HPDE6-E6E7 (cell line): ENCODE measurements at regions not wholly inside any gene's neighbourhood (a gene's known extent, or its start where the extent isn't known, plus 50 kb on each side); places are given as distances from the start of the nearest gene placed in this dataset.
"Not testable (repeated sequence)": the region's sequence is repeated elsewhere in the genome, so short reads cannot be mapped to it uniquely, and the experiment has no call there.

Source experiments
- DNase-seq: peaks from one replicate; pipeline ENCODE4 v3.0.0; 2011; ENCODE audit warnings: missing footprints; ENCODE audit errors: extremely low spot score

DNA sequence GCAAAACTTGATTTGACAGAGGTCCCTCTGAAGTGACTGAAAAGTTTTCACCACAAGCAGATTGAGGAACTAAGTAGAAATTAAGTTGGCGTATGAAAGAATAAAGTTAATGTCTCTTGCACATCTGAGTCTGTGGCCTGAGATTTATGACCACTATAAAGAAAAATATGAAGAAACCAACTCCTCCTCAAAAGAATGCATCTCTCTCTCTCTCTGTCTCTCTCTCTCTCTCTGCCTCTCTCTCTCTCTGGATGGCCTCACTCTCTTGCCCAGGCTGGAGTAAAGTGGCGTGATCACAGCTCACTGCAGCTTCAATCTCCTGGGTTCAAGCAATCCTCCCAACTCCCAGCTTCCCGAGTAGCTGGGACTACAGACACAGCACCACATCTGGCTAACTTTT lies 55.2 kb downstream of the RPL22L1 start:
- DNase-seq: no peak

DNA sequence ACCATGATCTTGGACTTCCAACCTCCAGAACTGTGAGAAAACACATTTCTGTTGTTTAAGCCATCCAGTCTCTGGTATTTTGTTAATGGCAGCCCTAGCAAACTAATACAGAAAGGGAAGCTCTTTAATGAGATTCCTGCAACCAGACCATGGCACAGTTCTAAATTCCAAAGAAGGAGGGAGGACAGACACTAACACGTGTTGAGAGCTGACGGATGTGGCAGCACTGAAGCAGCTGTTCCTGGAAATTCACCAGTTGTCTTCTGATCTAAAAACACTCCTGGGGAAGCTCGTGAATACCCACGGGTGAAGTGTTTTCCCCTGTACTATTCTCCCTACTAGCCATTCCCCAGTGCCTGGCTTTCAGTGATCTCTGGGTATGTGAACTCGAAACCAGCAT lies 56.7 kb downstream of the RPL22L1 start:
- no peak for DNase-seq

GRCh38 chr3:170811928-170812591 lies 57.9 kb downstream of the RPL22L1 start:
- DNase-seq: peak; percentile 79

DNA sequence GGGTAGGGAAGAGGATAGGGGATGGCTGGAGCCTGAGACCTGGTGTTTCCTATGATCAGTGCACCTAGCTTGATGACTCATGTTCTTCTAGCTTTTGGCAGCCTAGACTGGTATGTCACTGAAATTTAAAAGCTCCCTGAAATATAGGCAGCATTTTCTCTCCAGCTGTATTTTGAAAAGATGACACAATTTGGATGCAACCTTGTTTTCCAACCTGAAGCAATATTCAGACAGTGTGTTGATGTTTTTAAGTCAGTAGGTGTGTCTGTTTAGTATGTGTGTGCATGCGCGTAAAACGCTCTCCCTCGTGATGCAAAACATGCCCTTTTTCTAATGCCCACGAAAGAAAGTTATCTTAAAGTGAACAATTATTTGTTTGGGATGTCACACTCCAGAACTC lies 58.5 kb downstream of the RPL22L1 start:
- DNase-seq: peak; percentile 44

GRCh38 chr3:170809975-170810357 lies 60.0 kb downstream of the RPL22L1 start:
- DNase-seq: peak; percentile 27

DNA sequence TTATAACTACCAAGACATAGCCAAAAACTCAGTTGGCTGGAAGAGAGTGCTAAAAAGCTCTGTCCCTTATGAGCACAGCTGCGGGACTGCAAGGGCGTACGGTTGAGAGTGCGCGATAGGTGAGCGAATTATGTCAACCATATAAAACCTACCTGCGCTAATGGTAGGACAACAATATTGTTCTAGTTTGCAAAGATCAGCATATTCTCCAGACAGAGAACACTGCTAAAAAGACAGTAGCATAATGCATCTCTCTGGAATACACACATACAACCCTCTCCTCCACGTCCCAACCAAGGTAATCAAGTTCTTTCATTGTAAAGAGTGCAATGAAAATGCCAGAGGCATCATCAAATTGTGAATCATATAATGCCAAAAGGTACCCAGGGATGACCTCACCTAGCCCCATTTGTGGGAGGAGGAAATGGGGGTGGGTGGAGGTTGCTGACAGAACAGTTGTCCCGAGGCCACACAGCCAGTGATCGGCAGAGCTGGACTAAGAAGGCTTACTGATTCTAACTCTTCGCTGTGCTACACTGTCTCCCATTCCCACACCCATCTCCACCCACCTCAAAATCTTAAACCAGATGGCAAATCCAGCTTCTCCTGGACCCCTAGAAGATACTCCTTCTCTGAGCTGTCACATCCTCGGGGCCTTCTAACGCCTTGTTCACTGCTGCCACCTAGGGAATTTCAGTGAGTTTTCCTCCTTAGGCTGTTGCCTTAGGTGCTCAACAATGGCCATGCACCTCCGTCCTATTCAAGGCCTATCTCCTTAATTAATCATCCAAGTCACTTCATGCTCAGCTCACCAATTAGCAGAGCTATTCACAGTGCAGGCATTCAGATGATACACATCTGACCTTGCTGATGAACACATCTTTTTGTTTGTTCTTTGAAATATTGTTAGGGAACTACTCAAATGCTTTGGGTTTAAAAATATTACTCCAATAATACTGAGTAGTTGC lies 60.7 kb downstream of the RPL22L1 start:
- peak; percentile 54 for DNase-seq

DNA sequence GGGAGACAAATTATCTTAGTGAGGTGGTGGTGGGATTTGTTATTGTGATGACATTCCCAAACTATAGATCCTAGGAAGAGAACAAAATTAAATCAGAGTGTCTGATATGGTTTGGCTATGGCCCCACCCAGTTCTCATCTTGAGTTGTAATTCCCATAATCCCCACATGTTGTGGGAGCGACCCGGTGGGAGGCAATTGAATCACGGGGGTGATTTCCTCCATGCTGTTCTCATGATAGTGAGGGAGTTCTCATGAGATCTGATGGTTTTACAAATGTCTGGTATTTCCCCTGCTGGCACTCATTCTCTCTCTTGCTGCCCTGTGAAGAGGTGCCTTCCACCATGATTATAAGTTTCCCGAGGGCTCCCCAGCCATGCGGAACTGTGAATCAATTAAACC lies 62.0 kb downstream of the RPL22L1 start:
- no peak for DNase-seq

- no peak for DNase-seq
Observed at GRCh38 chr3:170806676-170807075, 63.3 kb downstream of the RPL22L1 start.

DNA sequence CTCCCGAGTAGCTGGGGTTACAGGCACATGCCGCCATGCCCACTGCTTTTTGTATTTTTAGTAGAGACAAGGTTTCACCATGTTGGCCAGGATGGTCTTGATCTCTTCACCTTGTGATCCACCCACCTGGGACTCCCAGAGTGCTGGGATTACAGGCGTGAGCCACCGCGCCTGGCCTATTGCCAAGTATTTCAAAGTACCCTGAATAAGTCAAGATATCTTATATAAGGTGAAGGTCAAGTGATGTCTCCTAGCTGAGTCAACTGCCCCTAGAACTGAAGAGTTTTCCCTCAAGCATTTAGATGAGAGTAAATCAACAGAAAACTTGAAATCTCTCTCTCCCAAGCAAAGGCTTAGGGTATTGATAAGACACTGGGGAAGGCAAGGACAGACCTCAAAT lies 63.9 kb downstream of the RPL22L1 start:
- DNase-seq: no peak

DNA sequence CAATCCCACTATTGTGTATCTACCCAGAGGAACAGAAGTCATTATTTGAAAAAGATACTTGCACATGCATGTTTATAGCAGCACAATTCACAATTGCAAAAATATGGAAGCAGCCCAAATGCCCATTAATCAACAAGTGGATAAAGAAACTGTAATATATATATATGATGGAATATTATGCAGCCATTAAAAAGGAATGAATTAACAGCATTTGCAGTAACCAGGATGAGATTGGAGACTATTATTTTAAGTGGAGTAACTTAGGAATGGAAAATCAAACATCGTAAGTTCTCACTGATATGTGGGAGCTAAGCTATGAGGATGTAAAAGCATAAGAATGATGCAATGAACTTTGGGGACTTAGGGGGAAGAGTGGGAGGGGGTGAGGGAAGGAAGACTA lies 64.7 kb downstream of the RPL22L1 start:
- not testable (repeated sequence) for DNase-seq

GRCh38 chr3:170804634-170805033 lies 65.4 kb downstream of the RPL22L1 start:
- DNase-seq: not testable (repeated sequence)

DNA sequence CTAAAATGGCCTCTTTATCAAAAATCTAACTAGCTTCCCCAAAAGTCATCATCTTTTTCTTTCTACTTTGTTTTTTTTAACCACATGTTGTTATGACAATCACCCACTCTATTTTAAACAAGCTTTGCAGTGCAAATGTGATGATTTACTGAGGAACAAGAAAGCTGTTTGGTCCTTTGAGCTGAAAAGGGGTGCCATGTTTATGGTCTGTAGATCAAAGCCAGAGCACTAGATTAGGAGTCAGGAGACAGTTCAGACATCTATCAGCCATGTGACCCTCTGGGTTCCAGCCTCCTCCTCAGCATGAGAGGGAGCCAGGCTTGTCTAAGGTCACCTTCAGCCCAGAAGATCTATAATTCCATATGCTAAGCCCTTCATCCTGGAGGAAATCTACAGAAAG lies 65.9 kb downstream of the RPL22L1 start:
- DNase-seq: no peak

- DNase-seq: peak; percentile 29
Observed at GRCh38 chr3:170802164-170803151, 67.5 kb downstream of the RPL22L1 start.

GRCh38 chr3:170801597-170801996 lies 68.4 kb downstream of the RPL22L1 start:
- no peak for DNase-seq

GRCh38 chr3:170800275-170800674 lies 69.7 kb downstream of the RPL22L1 start:
- not testable (repeated sequence) for DNase-seq

GRCh38 chr3:170799009-170799408 lies 71.0 kb downstream of the RPL22L1 start:
- no peak for DNase-seq

DNA sequence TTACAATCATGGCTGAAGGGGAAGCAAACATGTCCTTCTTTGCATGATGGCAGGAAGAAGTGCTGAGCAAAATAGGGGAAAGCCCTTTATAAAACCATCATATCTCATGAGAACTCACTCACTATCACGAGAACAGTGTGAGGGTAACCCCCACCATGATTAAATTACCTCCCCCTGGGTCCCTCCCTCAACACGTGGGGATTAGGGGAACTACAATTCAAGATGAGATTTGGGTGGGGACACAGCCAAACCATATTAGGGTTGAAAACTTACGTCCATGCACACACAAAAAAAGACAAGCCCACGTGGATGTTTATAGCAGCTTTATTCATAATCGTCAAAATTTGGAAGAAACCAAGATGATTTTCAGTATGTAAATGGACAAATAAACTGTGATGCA lies 72.3 kb downstream of the RPL22L1 start:
- no peak for DNase-seq

DNA sequence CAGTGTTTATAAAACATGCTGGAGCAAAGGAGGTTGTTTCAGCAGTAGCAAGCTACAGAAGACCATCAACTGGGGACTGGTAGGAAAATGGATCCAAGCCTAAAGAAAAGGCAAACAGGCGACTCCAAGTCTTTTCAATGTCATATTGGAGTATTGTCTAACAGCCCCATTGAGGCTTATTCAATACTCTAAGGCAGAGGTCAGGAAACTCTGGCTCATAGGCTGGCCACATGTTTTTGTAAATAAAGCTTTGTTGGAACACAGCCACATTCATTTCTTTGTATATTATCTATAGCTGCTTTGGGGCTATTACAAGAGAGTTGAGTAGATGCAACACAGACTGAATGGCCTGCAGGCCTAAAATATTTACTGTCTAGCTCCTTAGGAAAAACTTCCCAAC lies 77.5 kb downstream of the RPL22L1 start:
- no peak for DNase-seq

- no peak for DNase-seq
Observed at GRCh38 chr3:170790647-170791046, 79.3 kb downstream of the RPL22L1 start.

DNA sequence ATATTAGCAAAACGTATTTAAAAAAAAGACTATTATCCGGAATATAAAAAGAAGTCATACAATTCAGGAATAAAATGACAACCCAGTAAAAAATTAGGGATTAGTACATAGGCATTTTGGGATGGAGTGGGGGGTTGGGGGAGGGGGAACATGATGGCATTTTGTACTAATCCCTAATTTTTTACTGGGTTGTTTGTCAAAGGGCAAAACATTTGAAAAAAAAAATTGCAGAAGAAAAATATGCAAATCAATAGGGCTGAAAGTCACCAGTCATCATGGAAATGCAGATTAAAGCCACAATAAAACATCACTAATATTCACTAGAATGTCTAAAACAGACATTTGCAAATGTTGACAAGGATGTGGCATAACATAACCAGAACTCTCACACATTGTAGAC lies 82.5 kb downstream of the RPL22L1 start:
- DNase-seq: no peak

- DNase-seq: no peak
Observed at GRCh38 chr3:170785454-170785853, 84.5 kb downstream of the RPL22L1 start.

DNA sequence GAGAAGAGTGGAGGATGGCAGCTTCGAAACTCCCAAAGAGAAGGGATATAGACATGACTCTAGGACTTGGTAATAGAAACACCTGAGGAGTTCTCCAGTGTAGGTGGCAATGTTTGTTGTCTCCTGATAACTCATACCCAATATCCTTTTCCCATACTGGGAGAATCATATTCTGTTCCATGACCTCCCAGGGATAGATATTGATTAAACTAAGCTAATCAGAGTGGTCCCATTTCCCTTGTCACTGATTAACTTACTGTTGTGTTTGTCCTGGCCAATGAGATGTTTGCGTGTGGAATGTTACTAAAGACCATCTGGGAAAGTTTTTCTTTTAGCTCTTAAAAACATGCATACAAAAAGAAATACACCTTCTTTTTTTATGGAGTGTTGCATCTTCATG lies 85.6 kb downstream of the RPL22L1 start:
- no peak for DNase-seq
